Globus pallidus (tissue), 1 donor: ENCODE measurements at regions not wholly inside any gene's neighbourhood (a gene's known extent, or its start where the extent isn't known, plus 50 kb on each side); places are given as distances from the start of the nearest gene placed in this dataset.
"Not testable (repeated sequence)": the region's sequence is repeated elsewhere in the genome, so short reads cannot be mapped to it uniquely, and the experiment has no call there.

ENCODE experiments used
- DNase-seq: peaks from one replicate; pipeline ENCODE4 v3.0.0-alpha.2; 2015; ENCODE audit warnings: low spot score

DNA sequence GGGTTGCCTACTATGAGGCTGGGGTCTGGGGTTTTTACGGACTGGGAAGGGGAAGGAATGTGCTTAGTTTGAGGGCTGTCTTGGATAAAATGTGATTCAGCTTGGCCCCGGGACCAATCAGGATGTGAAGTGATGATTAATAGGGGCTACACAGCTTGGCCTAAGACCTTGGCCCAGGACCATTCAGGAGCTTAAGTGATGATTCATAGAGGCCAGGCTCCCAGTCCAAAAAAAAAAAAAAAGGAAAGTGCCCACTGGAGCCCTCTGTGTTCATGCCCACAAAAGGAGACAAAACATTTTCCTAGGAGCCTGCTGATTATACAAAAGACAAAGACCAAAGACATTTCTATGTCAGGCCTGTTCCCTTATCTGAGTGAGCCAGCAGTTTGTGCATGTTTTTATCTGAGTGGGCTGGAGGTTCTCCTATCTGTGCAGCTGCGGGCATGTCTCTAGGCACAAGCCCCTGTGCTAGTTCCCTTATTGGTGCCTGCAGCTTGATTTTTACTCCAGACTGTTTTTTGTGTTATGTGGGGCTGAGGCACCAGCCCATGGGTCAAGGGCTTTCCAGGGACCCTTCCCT, 898.2 kb upstream of the GOT2 start:
- no peak for DNase-seq

GRCh38 chr16:59624381-59624780, 890.3 kb upstream of the GOT2 start:
- not testable (repeated sequence) for DNase-seq

DNA sequence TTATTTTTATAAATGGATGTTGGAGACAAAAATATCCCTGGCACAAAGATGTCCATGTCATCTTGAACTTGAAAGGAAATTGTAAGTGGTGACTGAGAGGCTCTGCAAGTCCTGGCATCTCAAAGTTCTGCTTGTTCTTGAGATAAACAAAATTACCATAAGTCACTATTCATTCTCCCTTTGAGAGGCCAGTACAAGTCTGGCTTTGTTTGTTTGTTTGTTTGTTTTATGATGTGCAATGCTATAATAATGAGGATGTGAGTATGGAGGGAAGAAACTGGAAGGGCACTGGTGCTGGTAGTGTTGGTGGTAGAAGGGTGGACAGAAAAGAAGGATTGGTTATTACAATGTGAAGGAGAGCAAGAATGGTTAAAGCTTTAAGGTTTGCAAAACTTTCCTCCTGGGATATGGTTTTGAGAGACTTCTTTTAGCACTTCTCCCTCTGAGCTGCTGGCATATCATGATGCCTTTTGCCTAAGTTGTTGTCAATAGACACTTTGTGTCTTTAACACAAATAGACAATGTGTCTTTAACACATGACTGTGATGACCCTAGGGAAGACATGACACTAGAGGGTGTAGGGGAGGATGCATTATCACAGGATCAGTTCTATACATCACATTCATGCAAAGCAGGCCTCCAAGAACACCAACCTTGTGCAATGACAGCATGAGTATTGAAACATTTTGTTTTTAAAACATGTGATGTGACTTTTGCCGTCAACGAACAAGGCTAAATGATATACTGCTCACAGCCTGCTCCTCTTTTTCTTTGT, 880.5 kb upstream of the GOT2 start:
- DNase-seq = no peak

DNA sequence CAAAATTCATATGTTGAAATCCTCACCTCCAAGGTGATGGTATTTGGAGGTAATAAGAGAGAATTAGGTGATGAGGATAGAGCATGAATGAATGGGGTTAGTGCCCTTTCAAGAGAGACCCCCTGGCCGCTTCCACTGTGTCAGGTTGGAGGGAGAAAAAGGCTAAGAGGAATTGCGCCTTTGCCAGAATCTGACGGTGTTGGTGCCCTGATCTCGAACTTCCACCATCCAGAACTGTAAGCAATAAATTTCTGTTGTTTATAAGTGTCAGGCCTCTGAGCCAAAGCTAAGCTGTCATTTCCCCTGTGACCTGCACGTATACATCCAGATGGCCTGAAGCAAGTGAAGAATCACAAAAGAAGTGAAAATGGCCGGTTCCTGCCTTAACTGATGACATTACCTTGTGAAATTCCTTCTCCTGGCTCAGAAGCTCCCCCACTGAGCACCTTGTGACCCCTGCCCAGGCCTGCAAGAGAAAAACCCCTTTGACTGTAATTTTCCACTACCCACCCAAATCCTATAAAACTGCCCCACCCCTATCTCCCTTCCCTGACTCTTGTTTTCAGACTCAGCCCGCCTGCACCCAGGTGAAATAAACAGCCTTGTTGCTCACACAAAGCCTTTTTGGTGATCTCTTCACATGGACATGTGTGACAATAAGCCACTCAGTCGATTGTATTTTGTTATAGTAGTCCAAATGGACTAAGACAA, 878.9 kb upstream of the GOT2 start:
- DNase-seq = not testable (repeated sequence)

- DNase-seq = no peak
Observed at GRCh38 chr16:59612094-59612493, 878.0 kb upstream of the GOT2 start.

- no peak for DNase-seq
Observed at GRCh38 chr16:59611556-59611955, 877.4 kb upstream of the GOT2 start.

DNA sequence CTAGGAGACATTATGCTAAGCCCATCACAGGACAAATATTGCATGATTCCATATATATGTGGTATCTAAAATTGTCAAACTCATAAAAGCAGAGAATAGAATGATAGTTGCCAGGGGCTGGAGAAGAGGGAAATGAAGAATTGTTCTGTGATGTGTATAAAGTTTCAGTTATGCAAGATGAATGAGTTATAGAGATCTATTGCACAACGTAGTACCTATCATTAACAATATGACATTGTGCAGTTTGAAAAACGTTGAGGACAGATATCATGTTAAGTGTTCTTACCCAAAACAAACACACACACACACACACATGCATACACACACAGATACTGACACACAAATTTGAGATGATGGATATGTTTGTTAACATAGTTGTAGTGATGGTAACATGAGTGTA, 871.6 kb upstream of the GOT2 start:
- no peak for DNase-seq

DNA sequence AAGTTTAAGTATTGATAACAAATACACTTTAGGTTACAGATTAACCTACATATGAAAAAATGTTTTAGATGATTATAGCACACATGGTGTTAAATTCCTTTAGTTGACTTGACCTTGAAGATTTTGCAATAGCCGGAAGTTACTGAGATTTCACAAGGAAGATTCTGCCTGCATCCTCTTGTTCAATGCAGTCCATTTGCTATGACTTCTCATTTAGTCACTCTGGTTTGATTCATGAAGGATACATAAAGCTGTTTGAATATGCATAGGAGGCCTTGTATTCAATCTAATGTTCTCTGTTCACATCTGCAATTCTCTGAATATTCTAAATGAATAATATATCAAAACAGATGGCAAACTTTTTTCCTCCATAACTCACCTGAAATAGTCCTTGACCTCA, 870.2 kb upstream of the GOT2 start:
- no peak for DNase-seq

DNA sequence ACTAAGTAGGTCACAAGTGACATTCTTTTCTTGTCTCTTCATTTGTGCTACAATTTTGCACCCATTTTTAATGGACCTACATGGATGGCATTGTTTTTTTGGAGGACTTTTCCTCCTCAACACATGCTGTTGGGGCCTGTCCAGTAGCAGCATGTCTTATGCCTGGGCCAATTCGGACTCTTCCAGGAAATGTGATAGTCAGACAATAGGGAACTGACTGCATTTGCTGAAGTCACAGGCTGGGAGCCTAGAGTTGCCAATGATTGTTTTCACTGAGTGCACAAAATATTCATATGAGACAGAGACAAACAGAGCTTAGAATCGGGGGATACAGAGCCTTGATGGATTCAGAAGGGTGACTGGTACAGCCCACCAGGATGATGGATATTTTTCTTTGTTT, 867.3 kb upstream of the GOT2 start:
- DNase-seq = peak; percentile 84

DNA sequence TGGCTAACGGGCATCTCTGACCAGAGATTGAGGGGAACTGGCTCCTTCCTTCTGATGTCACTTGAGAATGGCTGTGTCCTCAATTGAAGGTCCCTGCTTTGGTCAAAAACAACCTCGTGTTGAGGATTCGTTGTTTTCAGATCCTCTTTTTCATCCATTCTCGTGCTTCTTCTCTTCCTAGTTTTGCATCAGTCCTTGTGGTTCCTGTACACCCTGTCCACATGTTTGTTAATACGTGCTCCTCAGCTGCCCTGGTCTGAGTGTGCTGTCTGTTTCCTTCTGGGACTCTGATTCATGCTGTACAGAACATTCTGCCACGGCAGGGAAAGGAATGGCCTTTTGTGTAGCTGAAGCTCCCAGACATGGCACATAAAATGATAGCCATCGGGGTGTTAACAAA, 863.2 kb upstream of the GOT2 start:
- DNase-seq = no peak

DNA sequence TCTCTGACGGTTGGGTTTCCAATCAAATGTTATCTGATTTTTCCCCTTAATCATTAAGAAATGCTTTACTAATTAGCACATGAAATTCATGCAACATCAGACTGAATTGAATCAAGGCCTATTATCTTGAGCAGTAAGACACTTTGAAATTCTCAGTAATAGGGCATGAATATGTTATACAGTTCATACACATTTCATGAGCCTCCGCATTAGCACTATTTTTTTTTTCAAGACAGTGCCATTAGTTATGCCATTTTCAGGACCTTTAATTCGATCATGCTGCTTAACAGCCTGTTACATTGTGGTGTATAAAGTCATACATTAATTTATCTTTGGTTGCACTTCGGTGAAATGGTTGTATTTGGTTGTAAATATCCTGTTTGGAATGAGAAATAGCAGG, 862.6 kb upstream of the GOT2 start:
- DNase-seq = no peak

DNA sequence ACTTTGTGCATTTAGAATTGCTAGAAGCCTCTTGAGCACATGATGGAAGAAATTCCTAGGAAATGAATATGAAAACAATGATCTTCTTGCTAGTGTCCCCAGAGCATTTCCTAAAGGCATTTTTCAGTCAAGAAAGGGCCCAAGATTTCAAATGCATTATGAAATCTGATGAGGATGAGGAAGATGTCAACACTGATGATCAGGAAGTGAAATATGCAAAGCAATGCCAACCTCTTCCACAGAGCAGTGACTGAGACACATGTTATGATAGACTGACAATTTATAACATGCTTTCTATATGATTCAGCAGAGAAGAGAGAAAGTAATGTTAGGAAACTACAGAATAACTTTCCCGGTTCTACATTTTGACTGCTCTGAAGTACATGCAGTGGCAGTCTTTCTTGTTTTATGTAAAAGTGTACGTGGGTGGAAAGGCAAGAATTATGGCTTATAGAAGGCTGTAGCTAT, 859.1 kb upstream of the GOT2 start:
- DNase-seq = no peak

DNA sequence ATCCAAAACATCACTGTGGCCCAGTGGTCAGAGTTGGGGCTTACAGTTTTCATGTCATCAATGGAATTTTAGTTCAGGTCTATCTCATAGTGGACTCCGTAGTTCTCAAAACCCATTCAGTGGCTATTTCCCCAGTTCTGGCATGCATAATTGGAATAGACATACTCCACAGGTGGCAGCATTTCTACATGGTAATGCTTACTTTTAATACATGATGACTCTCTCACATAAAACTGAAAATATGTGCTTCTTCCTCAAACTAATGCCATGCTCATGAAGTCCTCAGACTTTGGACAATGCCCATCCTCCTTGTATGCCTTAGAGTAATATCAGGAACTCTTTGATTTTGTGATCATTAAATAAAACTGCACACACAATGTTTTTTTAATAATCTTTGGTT, 857.4 kb upstream of the GOT2 start:
- peak; percentile 9 for DNase-seq

- no peak for DNase-seq
Observed at GRCh38 chr16:59590845-59591244, 856.7 kb upstream of the GOT2 start.

GRCh38 chr16:59586331-59586730, 852.2 kb upstream of the GOT2 start:
- DNase-seq = no peak

- no peak for DNase-seq
Observed at GRCh38 chr16:59574296-59574695, 840.2 kb upstream of the GOT2 start.

GRCh38 chr16:59573528-59574271, 839.6 kb upstream of the GOT2 start:
- DNase-seq = no peak

- no peak for DNase-seq
Observed at GRCh38 chr16:59567496-59567895, 833.4 kb upstream of the GOT2 start.

GRCh38 chr16:59566446-59566845, 832.3 kb upstream of the GOT2 start:
- DNase-seq = no peak

DNA sequence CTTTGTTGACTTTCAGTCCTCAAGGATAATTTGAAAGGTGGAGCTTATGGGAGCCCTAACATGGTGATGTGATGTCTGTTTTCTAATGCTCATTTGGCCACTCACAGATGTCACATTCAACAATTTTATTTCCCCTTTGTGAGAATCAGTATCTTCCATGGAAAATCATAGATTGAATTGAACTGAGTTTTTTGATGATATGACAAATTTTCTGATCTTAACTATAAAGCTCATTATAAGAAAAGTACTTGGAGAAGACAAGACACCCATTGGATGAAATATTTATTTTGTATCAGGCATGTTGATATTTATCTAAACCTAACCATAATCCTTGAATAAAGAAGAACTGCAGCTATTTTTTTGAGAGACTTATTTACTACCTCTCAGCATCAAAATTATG, 824.6 kb upstream of the GOT2 start:
- DNase-seq = no peak

GRCh38 chr16:59552164-59552563, 818.0 kb upstream of the GOT2 start:
- no peak for DNase-seq

GRCh38 chr16:59545721-59546120, 811.6 kb upstream of the GOT2 start:
- DNase-seq = no peak

DNA sequence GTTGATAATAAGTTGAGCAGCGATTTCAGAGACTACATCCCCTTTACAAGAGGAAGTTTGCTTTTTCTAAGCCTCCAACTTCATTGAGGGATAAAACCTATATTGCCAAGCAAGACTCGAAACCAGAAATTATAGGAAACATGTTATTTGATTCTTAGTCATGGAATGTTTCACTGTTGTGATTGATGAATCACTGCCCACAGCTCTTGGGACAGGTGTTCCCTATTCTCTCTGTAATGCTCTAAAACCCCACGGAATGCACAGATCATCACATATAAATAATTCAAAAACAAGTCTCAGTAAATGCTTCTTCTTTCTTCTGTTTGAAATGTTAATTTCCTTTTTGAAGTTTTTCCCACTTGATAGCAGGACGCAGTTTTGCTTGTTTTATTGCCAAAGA, 809.5 kb upstream of the GOT2 start:
- DNase-seq = no peak
